GM13976 (cell line): ENCODE measurements at regions not wholly inside any gene's neighbourhood (a gene's known extent, or its start where the extent isn't known, plus 50 kb on each side); places are given as distances from the start of the nearest gene placed in this dataset.

ENCODE experiments used
- DNase-seq: peaks from one replicate; pipeline ENCODE4 v3.0.0; 2012; ENCODE audit warnings: low spot score
- CTCF ChIP-seq: IDR thresholded peaks from 2 replicates; pipeline ENCODE4 v1.5.1; 2012; ENCODE audit warnings: borderline replicate concordance, mild to moderate bottlenecking; ENCODE audit not compliant: insufficient read depth; ENCODE audit errors: extremely low read depth, missing control alignments, control extremely low read depth
- in situ Hi-C: fragments of 300-500 bp; cut with MboI; formaldehyde crosslinking; loops from one replicate; pipeline ENCODE4 v1.12.0; 2022; ENCODE audit warnings: low sequenced_read_pairs, mixed read lengths, inconsistent platforms; ENCODE audit not compliant: unreplicated experiment

- in situ Hi-C loops: no loop called here
- no peak for TF ChIP-seq CTCF
- DNase-seq: no peak
Observed at GRCh38 chr16:59181821-59182420, 447.8 kb upstream of the GOT2 start.

GRCh38 chr16:59180083-59180476 lies 446.0 kb upstream of the GOT2 start:
- no peak for DNase-seq
- TF ChIP-seq CTCF: no peak
- in situ Hi-C loops: no loop called here

GRCh38 chr16:59179446-59180082 lies 445.4 kb upstream of the GOT2 start:
- DNase-seq: no peak
- in situ Hi-C loops: no loop called here
- no peak for TF ChIP-seq CTCF

- DNase-seq: no peak
- no peak for TF ChIP-seq CTCF
- in situ Hi-C loops: no loop called here
Observed at GRCh38 chr16:59173408-59173831, 439.3 kb upstream of the GOT2 start.

GRCh38 chr16:59170099-59170712 lies 436.1 kb upstream of the GOT2 start:
- in situ Hi-C loops: no loop called here
- DNase-seq: no peak
- TF ChIP-seq CTCF: no peak

GRCh38 chr16:59169168-59169567 lies 435.1 kb upstream of the GOT2 start:
- DNase-seq: no peak
- in situ Hi-C loops: no loop called here
- no peak for TF ChIP-seq CTCF
